Liver (tissue), 8 donors: ENCODE measurements at regions not wholly inside any gene's neighbourhood (a gene's known extent, or its start where the extent isn't known, plus 50 kb on each side); places are given as distances from the start of the nearest gene placed in this dataset.
"Not testable (repeated sequence)": the region's sequence is repeated elsewhere in the genome, so short reads cannot be mapped to it uniquely, and the experiment has no call there.

Experiments used
- DNase-seq: peaks from one replicate; pipeline ENCODE4 v3.0.0-alpha.2; 2017; ENCODE audit warnings: low spot score
- H3K27ac ChIP-seq, 2 donors: one replicate each; pipeline ENCODE4 v1.7.0; 2013; ENCODE audit warnings: inconsistent platforms in 2 of 2, low read length in 2 of 2, control low read depth in 1 of 2, low read depth in 1 of 2, mild to moderate bottlenecking in 1 of 2
- H3K27me3 ChIP-seq, 4 donors: one replicate each; pipeline versions ENCODE4 v1.6.1 to v1.7.0; 2013; ENCODE audit warnings: low read length in 3 of 4, inconsistent platforms in 1 of 4, mild to moderate bottlenecking in 1 of 4, moderate library complexity in 1 of 4; ENCODE audit not compliant: control insufficient read depth in 4 of 4, insufficient read depth in 4 of 4
- H3K36me3 ChIP-seq, 4 donors: one replicate each; pipeline versions ENCODE4 v1.6.1 to v1.7.0; 2013; ENCODE audit warnings: low read length in 3 of 4, mild to moderate bottlenecking in 3 of 4, low read depth in 1 of 4, moderate library complexity in 1 of 4; ENCODE audit not compliant: control insufficient read depth in 4 of 4, insufficient read depth in 3 of 4
- H3K4me1 ChIP-seq, 4 donors: one replicate each; pipeline versions ENCODE4 v1.6.1 to v1.7.0; 2013; ENCODE audit warnings: low read length in 3 of 4, mild to moderate bottlenecking in 3 of 4, moderate library complexity in 1 of 4; ENCODE audit not compliant: control insufficient read depth in 4 of 4, insufficient read depth in 4 of 4
- H3K4me3 ChIP-seq, 3 donors: one replicate each; pipeline versions ENCODE4 v1.6.1 to v1.7.0; 2013; ENCODE audit warnings: low read length in 3 of 3, control low read depth in 1 of 3, low read depth in 1 of 3, mild to moderate bottlenecking in 1 of 3
- H3K9ac ChIP-seq, 2 donors: one replicate each; pipeline ENCODE4 v1.7.0; 2013; ENCODE audit warnings: low read length in 2 of 2, mild to moderate bottlenecking in 2 of 2, moderate library complexity in 2 of 2, control low read depth in 1 of 2, low read depth in 1 of 2
- H3K9me3 ChIP-seq, 4 donors: one replicate each; pipeline versions ENCODE4 v1.6.1 to v1.7.0; 2013; ENCODE audit warnings: low read length in 3 of 4; ENCODE audit not compliant: control insufficient read depth in 4 of 4
- ATF3 ChIP-seq: IDR thresholded peaks from 2 replicates; pipeline ENCODE4 v1.6.1; 2016; ENCODE audit warnings: antibody characterized with exemption
- CTCF ChIP-seq: fragments of 150-350 bp; IDR thresholded peaks from 2 replicates; pipeline ENCODE4 v1.5.1; 2017; ENCODE audit warnings: improper control_type of control experiment, low read depth, low read length; ENCODE audit not compliant: missing input control
- EGR1 ChIP-seq, 2 donors: IDR thresholded peaks; 2 replicates each; pipeline ENCODE4 v1.6.1; 2016 to 2018; ENCODE audit warnings: antibody characterized with exemption in 2 of 2, low read depth in 2 of 2
- FOXA1 ChIP-seq: IDR thresholded peaks from 2 replicates; pipeline ENCODE4 v1.6.1; 2016; ENCODE audit warnings: antibody characterized with exemption
- FOXA2 ChIP-seq: IDR thresholded peaks from 2 replicates; pipeline ENCODE4 v1.6.1; 2016; ENCODE audit warnings: antibody characterized with exemption
- GABPA ChIP-seq, 2 donors: IDR thresholded peaks in 1 of 2; conservative IDR thresholded peaks in 1 of 2; 2 replicates each; pipeline ENCODE4 v1.6.1; 2016; ENCODE audit warnings: antibody characterized with exemption in 2 of 2, mild to moderate bottlenecking in 1 of 2, moderate library complexity in 1 of 2
- HNF4A ChIP-seq, 2 donors: conservative IDR thresholded peaks; 2 replicates each; pipeline ENCODE4 v1.6.1; 2016; ENCODE audit warnings: antibody characterized with exemption in 2 of 2, mild to moderate bottlenecking in 2 of 2
- HNF4G ChIP-seq: IDR thresholded peaks from 2 replicates; pipeline ENCODE4 v1.6.1; 2016; ENCODE audit warnings: antibody characterized with exemption
- JUND ChIP-seq, 2 donors: IDR thresholded peaks; 2 replicates each; pipeline ENCODE4 v1.6.1; 2016; ENCODE audit warnings: antibody characterized with exemption in 2 of 2
- MAX ChIP-seq: IDR thresholded peaks from 2 replicates; pipeline ENCODE4 v1.6.1; 2016; ENCODE audit warnings: antibody characterized with exemption
- NR2F2 ChIP-seq: IDR thresholded peaks from 2 replicates; pipeline ENCODE4 v1.6.1; 2016; ENCODE audit warnings: antibody characterized with exemption
- RAD21 ChIP-seq, 2 donors: IDR thresholded peaks; 2 replicates each; pipeline ENCODE4 v1.6.1; 2016; ENCODE audit warnings: antibody characterized with exemption in 2 of 2, mild to moderate bottlenecking in 2 of 2
- REST ChIP-seq: IDR thresholded peaks from 2 replicates; pipeline ENCODE4 v1.6.1; 2016; ENCODE audit warnings: antibody characterized with exemption, mild to moderate bottlenecking
- RXRA ChIP-seq, 2 donors: IDR thresholded peaks; 2 replicates each; pipeline ENCODE4 v1.6.1; 2017 to 2018; ENCODE audit warnings: antibody characterized with exemption in 2 of 2, mild to moderate bottlenecking in 1 of 2
- SP1 ChIP-seq: IDR thresholded peaks from 2 replicates; pipeline ENCODE4 v1.6.1; 2018; ENCODE audit warnings: antibody characterized with exemption, mild to moderate bottlenecking
- TAF1 ChIP-seq: conservative IDR thresholded peaks from 2 replicates; pipeline ENCODE4 v1.6.1; 2016; ENCODE audit warnings: antibody characterized with exemption, mild to moderate bottlenecking
- ZBTB33 ChIP-seq: IDR thresholded peaks from 2 replicates; pipeline ENCODE4 v1.6.1; 2016; ENCODE audit warnings: antibody characterized with exemption
- WGBS: extraction: QIAGEN DNeasy Blood & Tissue Kit; methylation state at CpG from one replicate; pipeline ENCODE4 v1.1.7; 2013; 5-methylcytosine and 5-hydroxymethylcytosine counted together
- donor health status: healthy.
- donor health status: healthy.
- donor health status: healthy.
- donor health status: healthy.
- donor health status: healthy.

GRCh38 chr21:28473530-28474220 is 519.0 kb downstream of the LTN1 start:
- no peak for DNase-seq
- Histone ChIP-seq H3K9me3 (no peaks in the 10 kb centered on the region), H3K4me1 (no peaks in the 10 kb centered on the region), H3K27me3 (no peaks in the 10 kb centered on the region), H3K27ac (no peak overlapping the region), H3K4me3 (no peak overlapping the region), H3K9ac (no peak overlapping the region), H3K36me3 (no peaks in the 10 kb centered on the region)
- 88% methylated on average over 2 of the region's 2 CpGs for WGBS
- TF ChIP-seq ATF3 (no peak), SP1 (no peak), CTCF (no peak), HNF4G (no peak), GABPA (IDR thresholded peaks at IDR 0.05 in 1 of 2, conservative IDR thresholded peaks at IDR 0.05 in 1 of 2) (no peak), RAD21 (IDR thresholded peaks at IDR 0.05) (no peak), NR2F2 (no peak), ZBTB33 (no peak), HNF4A (conservative IDR thresholded peaks at IDR 0.05) (no peak), FOXA2 (no peak), REST (no peak), MAX (no peak), EGR1 (IDR thresholded peaks at IDR 0.05; ENCODE audit: low read depth in 2 of 2) (no peak), RXRA (IDR thresholded peaks at IDR 0.05) (no peak), FOXA1 (no peak), TAF1 (no peak), JUND (IDR thresholded peaks at IDR 0.05) (no peak)

- H3K27me3 ChIP-seq, H3K9ac ChIP-seq, DNase-seq, H3K4me1 ChIP-seq, H3K9me3 ChIP-seq, H3K4me3 ChIP-seq, H3K36me3 ChIP-seq, H3K27ac ChIP-seq: not testable (repeated sequence)
- WGBS = 86% methylated on average over 2 of the region's 2 CpGs
Measured at GRCh38 chr21:28472543-28472942, 520.1 kb downstream of the LTN1 start.
